Hematopoietic multipotent progenitor cell treated with erythropoietin and hydrocortisone succinate and interleukin-3 and kit ligand, for 6 days (in vitro differentiated cells): ENCODE measurements at regions not wholly inside any gene's neighbourhood (a gene's known extent, or its start where the extent isn't known, plus 50 kb on each side); places are given as distances from the start of the nearest gene placed in this dataset.
"Not testable (repeated sequence)": the region's sequence is repeated elsewhere in the genome, so short reads cannot be mapped to it uniquely, and the experiment has no call there.

Experiments used
- DNase-seq: peaks from one replicate; pipeline ENCODE4 v3.0.0-alpha.2; 2015

GRCh38 chr3:162348912-162349311 is 852.3 kb downstream of the OTOL1 start:
- no peak for DNase-seq

- peak; percentile 52 for DNase-seq
These were observed 856.8 kb downstream of the OTOL1 start for GRCh38 chr3:162353414-162353813.

DNA sequence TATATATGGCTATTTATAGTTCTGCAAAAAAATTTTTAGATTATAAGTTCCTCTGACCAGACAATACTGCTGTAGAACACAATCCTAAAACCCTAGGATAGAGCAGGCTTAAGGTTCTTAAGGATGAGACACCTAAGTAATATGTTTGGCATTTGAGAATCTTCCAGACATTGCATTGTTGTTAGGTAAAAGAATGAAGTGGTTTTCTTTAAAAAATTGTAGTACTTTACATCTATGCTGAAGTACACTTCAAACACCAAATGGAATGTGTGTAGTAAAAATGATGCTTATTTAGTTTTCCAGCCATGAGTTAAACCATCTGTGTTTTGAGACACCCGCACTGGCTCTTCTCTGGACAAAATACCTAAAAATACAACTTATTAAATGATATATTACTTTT is 857.7 kb downstream of the OTOL1 start:
- DNase-seq: no peak

- DNase-seq: no peak
These were observed 868.6 kb downstream of the OTOL1 start for GRCh38 chr3:162365066-162365719.

GRCh38 chr3:162366166-162366766 is 869.7 kb downstream of the OTOL1 start:
- no peak for DNase-seq

- no peak for DNase-seq
These were observed 871.0 kb downstream of the OTOL1 start for GRCh38 chr3:162367429-162368260.

DNA sequence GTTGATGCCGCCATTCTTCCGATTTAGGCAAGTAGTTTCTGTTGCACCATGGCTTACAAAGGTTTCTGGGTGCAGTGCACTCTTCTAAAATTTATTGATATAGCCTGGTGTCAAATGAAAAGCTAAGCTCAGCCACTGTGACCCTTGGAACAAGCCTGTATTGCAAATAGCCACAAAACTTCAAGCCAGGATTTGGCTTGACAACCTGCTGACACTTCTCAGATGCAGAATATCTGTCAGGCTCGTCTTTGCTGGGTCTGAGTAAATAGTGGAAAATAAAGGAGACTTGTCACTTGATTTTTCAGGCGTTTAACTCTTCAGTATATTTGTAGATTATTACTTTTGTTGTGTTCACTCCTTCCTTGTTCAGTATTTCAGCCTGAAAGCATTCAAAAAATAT is 871.8 kb downstream of the OTOL1 start:
- DNase-seq: no peak

- DNase-seq: no peak
These were observed 872.7 kb downstream of the OTOL1 start for GRCh38 chr3:162369306-162369705.

DNA sequence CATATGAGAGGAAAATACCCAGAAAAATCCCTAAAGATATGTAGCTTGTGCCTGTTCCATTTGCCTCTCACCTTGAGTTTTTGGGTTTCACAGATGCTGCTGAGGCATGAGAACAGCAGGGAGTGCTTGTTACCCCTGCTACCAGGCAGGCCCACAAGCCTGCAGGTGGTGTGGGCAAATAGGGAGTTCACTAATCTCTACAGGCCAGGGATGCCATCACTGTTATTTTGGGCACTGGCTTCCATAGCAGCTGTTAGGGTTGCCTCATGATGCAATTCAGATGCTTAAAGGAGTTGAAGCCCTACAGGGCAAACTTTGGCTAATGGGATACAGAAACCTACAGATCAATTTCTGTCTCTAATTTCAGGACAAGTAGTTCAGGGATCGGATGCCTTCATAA is 873.5 kb downstream of the OTOL1 start:
- DNase-seq: no peak

- DNase-seq: no peak
These were observed 880.2 kb downstream of the OTOL1 start for GRCh38 chr3:162376761-162377160.

- DNase-seq: no peak
These were observed 881.0 kb downstream of the OTOL1 start for GRCh38 chr3:162377608-162378007.

DNA sequence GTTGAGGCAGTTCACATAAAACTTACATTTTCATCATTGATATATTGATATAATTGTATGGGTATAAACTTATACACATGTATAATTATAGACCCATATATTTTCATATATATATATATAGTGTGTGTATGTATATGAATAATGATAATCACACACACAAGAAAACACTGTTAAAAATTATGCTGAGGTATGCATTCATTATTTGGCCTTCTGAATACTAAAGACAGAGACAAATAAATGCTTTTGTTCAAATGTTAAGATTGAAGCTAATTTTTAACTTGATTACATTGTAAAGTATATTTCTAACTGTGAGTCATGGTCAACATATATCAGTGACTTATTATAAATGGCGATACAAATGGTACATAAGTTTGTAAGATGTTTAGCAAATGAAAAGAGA is 888.8 kb downstream of the OTOL1 start:
- DNase-seq: no peak

- no peak for DNase-seq
These were observed 894.3 kb downstream of the OTOL1 start for GRCh38 chr3:162390891-162391290.

DNA sequence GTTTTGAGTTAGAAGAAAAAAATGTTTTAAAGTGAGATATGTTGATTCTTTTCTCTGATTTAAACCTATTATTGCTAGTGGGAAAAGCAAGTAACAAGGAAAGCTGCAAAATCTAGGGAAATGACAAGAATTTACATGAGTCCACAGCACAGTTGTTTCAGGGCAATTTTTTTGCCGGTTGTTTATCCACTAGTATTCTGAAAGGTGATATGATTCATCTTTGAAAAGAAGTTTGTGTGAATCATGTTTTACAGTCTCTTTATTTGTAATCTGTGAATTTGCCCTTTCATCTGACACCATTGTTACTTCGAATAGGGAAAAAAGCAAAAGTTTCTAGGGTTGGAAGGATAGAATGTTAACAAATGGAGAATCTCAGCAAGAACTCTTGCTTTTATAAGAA is 894.7 kb downstream of the OTOL1 start:
- no peak for DNase-seq

DNA sequence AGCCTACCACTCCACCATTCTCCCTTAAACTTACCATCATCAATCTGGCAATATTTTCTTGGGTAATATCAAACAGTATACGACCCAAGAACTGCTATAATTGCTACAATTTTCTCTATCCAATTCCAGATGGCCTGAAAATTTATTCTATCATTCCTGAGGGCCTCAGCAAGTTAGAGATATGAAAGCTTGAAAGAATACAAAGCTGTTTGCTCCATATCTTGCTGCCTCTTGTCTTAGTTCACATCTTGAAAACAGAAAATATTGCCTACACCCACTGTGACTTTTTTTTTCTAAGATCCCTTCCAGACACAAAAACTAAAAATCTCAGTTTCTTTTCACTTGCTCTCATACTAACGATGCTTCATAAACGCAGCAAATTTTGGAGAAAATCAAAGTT is 898.9 kb downstream of the OTOL1 start:
- DNase-seq: no peak

- no peak for DNase-seq
These were observed 901.9 kb downstream of the OTOL1 start for GRCh38 chr3:162398554-162398953.

DNA sequence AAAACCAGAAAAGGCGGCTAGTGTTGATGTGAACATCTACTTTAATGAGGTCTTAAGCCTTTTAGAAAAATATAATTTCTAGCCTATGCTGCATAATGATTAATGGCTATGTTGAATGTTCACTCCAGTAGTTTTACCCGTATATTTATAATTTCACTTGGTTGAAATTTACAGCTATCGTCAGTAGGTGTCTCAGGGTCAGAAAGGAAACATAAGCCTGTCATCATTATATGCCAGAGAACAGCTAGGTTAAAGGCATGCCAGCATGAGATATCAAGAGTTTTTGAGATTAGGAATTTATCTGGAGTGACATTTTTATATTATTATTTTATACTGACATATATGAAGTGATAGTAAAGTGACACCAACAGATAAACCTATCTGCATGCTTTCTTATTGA is 904.1 kb downstream of the OTOL1 start:
- DNase-seq: no peak

GRCh38 chr3:162411556-162411955 is 914.9 kb downstream of the OTOL1 start:
- DNase-seq: not testable (repeated sequence)

DNA sequence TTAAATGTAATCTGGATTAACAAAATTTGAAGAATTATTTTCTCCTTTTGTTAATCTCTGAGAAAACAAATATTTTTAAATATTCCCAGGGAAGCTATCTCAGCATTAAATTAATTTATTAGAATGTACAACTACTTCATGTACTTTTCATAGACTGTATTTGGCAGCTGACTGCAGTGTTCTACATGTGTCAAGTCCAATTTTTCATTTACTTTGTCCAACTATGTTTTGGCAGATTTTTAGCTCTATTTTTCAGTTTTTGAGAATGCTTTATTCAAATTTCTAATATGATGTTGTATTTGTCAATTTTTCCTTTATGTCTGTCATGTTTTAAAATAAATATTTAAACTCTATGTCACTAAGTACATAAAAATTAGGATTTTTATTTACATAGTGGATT is 925.1 kb downstream of the OTOL1 start:
- no peak for DNase-seq

DNA sequence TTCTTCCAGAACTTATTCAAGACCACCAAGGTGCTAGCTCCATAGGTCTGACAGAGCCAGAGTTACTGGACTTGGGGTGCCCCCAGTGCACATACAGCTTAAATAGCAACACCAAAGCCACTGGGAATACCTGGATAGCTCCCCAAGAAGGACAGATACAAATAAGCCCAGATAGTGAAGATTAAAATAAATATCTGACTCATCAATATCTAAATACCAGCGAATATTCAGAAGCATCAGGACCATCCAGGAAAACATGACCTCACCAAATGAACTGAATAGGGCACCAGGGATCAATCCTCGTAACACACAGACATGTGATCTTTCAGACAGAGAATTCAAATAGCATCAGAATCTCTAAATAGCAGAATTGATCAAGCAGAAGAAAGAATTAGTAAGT is 931.6 kb downstream of the OTOL1 start:
- DNase-seq: no peak

- DNase-seq: no peak
These were observed 939.1 kb downstream of the OTOL1 start for GRCh38 chr3:162435750-162436149.

GRCh38 chr3:162436826-162437225 is 940.2 kb downstream of the OTOL1 start:
- DNase-seq: no peak

- DNase-seq: no peak
These were observed 940.9 kb downstream of the OTOL1 start for GRCh38 chr3:162437480-162437879.

- DNase-seq: no peak
These were observed 945.1 kb downstream of the OTOL1 start for GRCh38 chr3:162441716-162442115.
